HFF-Myc (cell line): ENCODE measurements at regions not wholly inside any gene's neighbourhood (a gene's known extent, or its start where the extent isn't known, plus 50 kb on each side); places are given as distances from the start of the nearest gene placed in this dataset.

Source experiments
- DNase-seq: peaks from one replicate; pipeline ENCODE4 v3.0.0-alpha.2; 2011; ENCODE audit warnings: low read depth; ENCODE audit errors: extremely low read depth
- H3K4me3 ChIP-seq: replicated peaks from 2 replicates; pipeline ENCODE4 v1.5.1; 2011; ENCODE audit warnings: low read depth, mild to moderate bottlenecking, control low read depth, low read length
- TF ChIP-seq, protein P1 (sequence below): IDR thresholded peaks from 2 replicates; pipeline ENCODE4 v1.5.1; 2012; ENCODE audit warnings: mild to moderate bottlenecking, low read depth, low read length, control low read depth; ENCODE audit errors: missing control alignments

DNA sequence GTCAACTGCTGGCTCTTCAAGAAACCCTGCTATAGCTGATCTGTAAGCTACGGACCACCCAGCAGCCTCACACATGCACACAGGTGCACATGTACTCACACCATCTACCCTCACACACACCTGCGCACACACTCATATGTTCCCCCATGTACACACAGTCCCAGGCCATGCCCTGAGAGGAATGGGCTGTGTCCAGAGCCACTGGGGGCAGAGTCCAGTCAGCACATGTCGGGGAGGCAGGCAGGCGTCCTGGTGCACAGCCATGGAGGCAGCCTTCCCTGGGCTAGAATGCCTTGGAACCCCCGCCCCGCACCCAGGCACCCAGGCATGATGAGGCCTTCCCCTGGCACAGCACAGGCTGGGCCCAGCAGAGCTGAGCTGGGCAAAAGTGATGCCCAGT, 58.3 kb upstream of the DLK1 start:
- TF ChIP-seq, protein P1, sequence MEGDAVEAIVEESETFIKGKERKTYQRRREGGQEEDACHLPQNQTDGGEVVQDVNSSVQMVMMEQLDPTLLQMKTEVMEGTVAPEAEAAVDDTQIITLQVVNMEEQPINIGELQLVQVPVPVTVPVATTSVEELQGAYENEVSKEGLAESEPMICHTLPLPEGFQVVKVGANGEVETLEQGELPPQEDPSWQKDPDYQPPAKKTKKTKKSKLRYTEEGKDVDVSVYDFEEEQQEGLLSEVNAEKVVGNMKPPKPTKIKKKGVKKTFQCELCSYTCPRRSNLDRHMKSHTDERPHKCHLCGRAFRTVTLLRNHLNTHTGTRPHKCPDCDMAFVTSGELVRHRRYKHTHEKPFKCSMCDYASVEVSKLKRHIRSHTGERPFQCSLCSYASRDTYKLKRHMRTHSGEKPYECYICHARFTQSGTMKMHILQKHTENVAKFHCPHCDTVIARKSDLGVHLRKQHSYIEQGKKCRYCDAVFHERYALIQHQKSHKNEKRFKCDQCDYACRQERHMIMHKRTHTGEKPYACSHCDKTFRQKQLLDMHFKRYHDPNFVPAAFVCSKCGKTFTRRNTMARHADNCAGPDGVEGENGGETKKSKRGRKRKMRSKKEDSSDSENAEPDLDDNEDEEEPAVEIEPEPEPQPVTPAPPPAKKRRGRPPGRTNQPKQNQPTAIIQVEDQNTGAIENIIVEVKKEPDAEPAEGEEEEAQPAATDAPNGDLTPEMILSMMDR: no peak
- no peak for DNase-seq
- no peak overlapping the region for H3K4me3 ChIP-seq

- DNase-seq: no peak
- no peak overlapping the region for H3K4me3 ChIP-seq
- TF ChIP-seq, protein P1: no peak
Measured at GRCh38 chr14:100669011-100669412, 57.7 kb upstream of the DLK1 start.

DNA sequence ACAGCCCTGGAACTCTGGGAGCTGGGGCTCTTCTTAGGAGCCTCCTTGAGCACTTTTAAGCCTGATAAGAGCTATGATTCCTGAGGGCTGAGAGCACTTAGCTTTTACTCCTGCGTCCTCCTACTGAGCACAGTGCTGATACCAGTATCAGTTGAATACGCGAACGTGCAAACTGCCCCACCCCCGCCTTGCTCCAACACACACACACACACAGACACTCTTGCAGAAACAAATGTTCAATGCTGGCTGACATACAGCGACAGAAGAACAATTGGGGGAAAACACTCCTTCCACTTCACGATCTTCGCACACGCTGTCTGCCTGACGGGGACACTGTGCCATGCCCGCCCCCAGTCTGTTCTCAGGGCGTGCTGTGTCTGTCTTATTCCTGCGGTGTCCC, 57.2 kb upstream of the DLK1 start:
- TF ChIP-seq, protein P1: no peak
- no peak for DNase-seq
- no peak overlapping the region for H3K4me3 ChIP-seq

DNA sequence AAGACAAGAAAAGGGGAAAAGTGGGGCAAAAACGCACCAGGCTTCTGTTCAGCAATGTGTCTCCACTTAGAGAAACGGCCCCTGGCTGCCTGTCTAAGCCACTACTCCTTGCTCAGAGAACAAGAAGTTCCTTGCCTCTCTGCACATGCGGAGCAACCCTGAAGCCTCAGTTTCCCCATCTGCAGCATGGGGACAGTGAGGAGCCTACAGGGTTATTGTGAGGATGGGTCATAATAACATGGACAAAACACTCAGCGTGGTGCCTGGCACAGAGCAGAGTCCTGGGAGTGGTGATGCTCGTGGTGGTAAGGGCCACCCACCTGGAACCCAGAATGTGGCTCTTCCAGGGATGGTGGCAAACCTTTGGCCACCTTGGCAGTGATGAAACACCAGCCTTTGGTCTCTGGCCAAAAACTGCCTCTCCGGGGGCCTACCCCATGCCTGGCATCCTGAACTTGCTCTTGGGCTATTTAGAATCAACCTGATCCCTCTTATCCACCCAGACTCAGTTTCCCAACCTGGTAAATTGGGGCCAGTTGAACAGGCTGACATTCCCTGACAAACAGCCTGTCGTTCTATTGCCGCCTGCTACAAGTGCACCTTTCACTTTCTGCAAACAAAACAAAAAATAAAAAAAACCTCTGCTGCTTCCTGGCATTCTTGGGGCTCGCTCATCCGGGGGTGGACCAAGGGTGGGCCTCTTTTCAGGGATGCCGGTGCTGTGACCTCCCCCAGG, 56.5 kb upstream of the DLK1 start:
- no peak overlapping the region for H3K4me3 ChIP-seq
- no peak for DNase-seq
- TF ChIP-seq, protein P1: no peak

DNA sequence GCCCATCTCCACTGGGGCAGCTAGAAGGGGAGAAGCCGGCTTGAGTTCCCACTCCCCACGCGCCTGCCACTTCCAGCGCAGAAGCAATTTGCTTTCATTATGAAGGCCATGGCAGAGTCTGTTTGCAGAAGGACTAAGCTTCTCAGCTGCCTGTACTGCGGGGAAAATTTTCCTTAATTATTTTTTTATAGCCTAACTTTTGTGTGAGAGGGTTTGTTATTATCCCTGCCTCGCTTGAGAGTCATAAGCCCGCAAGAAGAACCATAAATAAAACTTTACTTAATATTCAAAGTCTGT, 56.0 kb upstream of the DLK1 start:
- no peak for DNase-seq

GRCh38 chr14:100671386-100671901, 55.2 kb upstream of the DLK1 start:
- DNase-seq: no peak
- H3K4me3 ChIP-seq: no peak overlapping the region
- TF ChIP-seq, protein P1: no peak

More for the DNA sequence above, 56.0 kb upstream of the DLK1 start:
- H3K4me3 ChIP-seq: no peak overlapping the region
- TF ChIP-seq, protein P1: no peak

GRCh38 chr14:100671906-100672305, 54.8 kb upstream of the DLK1 start:
- TF ChIP-seq, protein P1: no peak
- DNase-seq: no peak
- H3K4me3 ChIP-seq: no peak overlapping the region
